HG03457 (cell line): ENCODE measurements at regions not wholly inside any gene's neighbourhood (a gene's known extent, or its start where the extent isn't known, plus 50 kb on each side); places are given as distances from the start of the nearest gene placed in this dataset.
"Not testable (repeated sequence)": the region's sequence is repeated elsewhere in the genome, so short reads cannot be mapped to it uniquely, and the experiment has no call there.

ENCODE experiments used
- ATAC-seq: cut with Tn5 transposase; IDR thresholded peaks from one replicate; pipeline ENCODE4 v1.9.1; 2021; ENCODE audit warnings: moderate number of reproducible peaks; ENCODE audit not compliant: unreplicated experiment

GRCh38 chr10:57098146-57098545, 737.1 kb upstream of the ZWINT start:
- no peak for ATAC-seq

GRCh38 chr10:57096044-57096443, 735.0 kb upstream of the ZWINT start:
- no peak for ATAC-seq

- no peak for ATAC-seq
These were observed 733.9 kb upstream of the ZWINT start for GRCh38 chr10:57094965-57095364.

- no peak for ATAC-seq
These were observed 733.0 kb upstream of the ZWINT start for GRCh38 chr10:57094083-57094482.

GRCh38 chr10:57053530-57053929, 692.5 kb upstream of the ZWINT start:
- no peak for ATAC-seq

- ATAC-seq = no peak
These were observed 688.0 kb upstream of the ZWINT start for GRCh38 chr10:57049096-57049495.

- no peak for ATAC-seq
These were observed 677.5 kb upstream of the ZWINT start for GRCh38 chr10:57038531-57038930.

GRCh38 chr10:57035310-57035709, 674.3 kb upstream of the ZWINT start:
- no peak for ATAC-seq

- ATAC-seq = not testable (repeated sequence)
These were observed 671.2 kb upstream of the ZWINT start for GRCh38 chr10:57032301-57032700.

GRCh38 chr10:57031346-57031745, 670.3 kb upstream of the ZWINT start:
- ATAC-seq = no peak

- ATAC-seq = no peak
These were observed 665.2 kb upstream of the ZWINT start for GRCh38 chr10:57026307-57026706.

GRCh38 chr10:57023626-57024025, 662.6 kb upstream of the ZWINT start:
- no peak for ATAC-seq

- no peak for ATAC-seq
These were observed 657.4 kb upstream of the ZWINT start for GRCh38 chr10:57018452-57018851.

- ATAC-seq = no peak
These were observed 656.4 kb upstream of the ZWINT start for GRCh38 chr10:57017356-57018037.

GRCh38 chr10:57015595-57016318, 654.7 kb upstream of the ZWINT start:
- ATAC-seq = no peak

GRCh38 chr10:57015187-57015586, 654.1 kb upstream of the ZWINT start:
- no peak for ATAC-seq

GRCh38 chr10:57014758-57015157, 653.7 kb upstream of the ZWINT start:
- no peak for ATAC-seq

- no peak for ATAC-seq
These were observed 647.1 kb upstream of the ZWINT start for GRCh38 chr10:57008189-57008588.

- ATAC-seq = no peak
These were observed 630.6 kb upstream of the ZWINT start for GRCh38 chr10:56991591-56992069.

- no peak for ATAC-seq
These were observed 614.5 kb upstream of the ZWINT start for GRCh38 chr10:56975513-56975912.

GRCh38 chr10:56973766-56974165, 612.7 kb upstream of the ZWINT start:
- no peak for ATAC-seq

- ATAC-seq = no peak
These were observed 582.2 kb upstream of the ZWINT start for GRCh38 chr10:56943221-56943755.
